Breast epithelium (tissue), 4 donors: ENCODE measurements at regions not wholly inside any gene's neighbourhood (a gene's known extent, or its start where the extent isn't known, plus 50 kb on each side); places are given as distances from the start of the nearest gene placed in this dataset.

ENCODE experiments used
- DNase-seq, 2 donors: peaks; one replicate each; pipeline ENCODE4 v3.0.0-alpha.2; 2019; ENCODE audit warnings: low spot score in 2 of 2
- H3K27ac ChIP-seq, 2 donors: fragments of 200-600 bp; sonication (generic) in 1 of 2; one replicate each; pipeline ENCODE4 v1.5.1; 2016 to 2019; ENCODE audit warnings: mild to moderate bottlenecking in 1 of 2
- H3K27me3 ChIP-seq, 2 donors: fragments of 200-600 bp; sonication (generic) in 1 of 2; one replicate each; pipeline versions ENCODE4 v1.5.1 to v1.6.0; 2017 to 2019; ENCODE audit warnings: control low read depth in 1 of 2, mild to moderate bottlenecking in 1 of 2
- H3K36me3 ChIP-seq: fragments of 200-600 bp; one replicate; pipeline ENCODE4 v1.5.1; 2019
- H3K4me1 ChIP-seq, 2 donors: fragments of 200-600 bp; sonication (generic); one replicate each; pipeline ENCODE4 v1.5.1; 2016 to 2019; ENCODE audit warnings: control low read depth in 1 of 2
- H3K4me3 ChIP-seq, 3 donors: fragments of 200-600 bp; sonication (generic); 1 replicate in 2 of 3; 2 replicates in 1 of 3; pipeline ENCODE4 v1.5.1; 2016 to 2019; ENCODE audit warnings: mild to moderate bottlenecking in 3 of 3, moderate library complexity in 2 of 3
- H3K9me3 ChIP-seq, 2 donors: fragments of 200-600 bp; sonication (generic) in 1 of 2; one replicate each; pipeline ENCODE4 v1.5.1; 2016 to 2019; ENCODE audit warnings: control low read depth in 1 of 2
- POLR2A ChIP-seq: fragments of 450-650 bp; IDR thresholded peaks from one replicate; pipeline ENCODE4 v1.6.1; 2016; ENCODE audit warnings: antibody characterized with exemption, mild to moderate bottlenecking, moderate library complexity
- POLR2AphosphoS5 ChIP-seq, 3 donors: sonication (generic); formaldehyde crosslinking; IDR thresholded peaks; one replicate each; pipeline ENCODE4 v1.6.1; 2017; ENCODE audit warnings: antibody characterized with exemption in 3 of 3
- intact Hi-C: fragments of 100-400 bp; cut with DNase I; formaldehyde crosslinking; loops from one replicate; pipeline ENCODE4 v1.15.1; 2023; ENCODE audit warnings: low total_unique reads
- TF ChIP-seq, protein P1 (sequence below), 3 donors: fragments of 450-650 bp; IDR thresholded peaks; one replicate each; pipeline ENCODE4 v1.5.1; 2016 to 2017; ENCODE audit warnings: antibody characterized with exemption in 3 of 3, mild to moderate bottlenecking in 3 of 3, moderate library complexity in 3 of 3

DNA sequence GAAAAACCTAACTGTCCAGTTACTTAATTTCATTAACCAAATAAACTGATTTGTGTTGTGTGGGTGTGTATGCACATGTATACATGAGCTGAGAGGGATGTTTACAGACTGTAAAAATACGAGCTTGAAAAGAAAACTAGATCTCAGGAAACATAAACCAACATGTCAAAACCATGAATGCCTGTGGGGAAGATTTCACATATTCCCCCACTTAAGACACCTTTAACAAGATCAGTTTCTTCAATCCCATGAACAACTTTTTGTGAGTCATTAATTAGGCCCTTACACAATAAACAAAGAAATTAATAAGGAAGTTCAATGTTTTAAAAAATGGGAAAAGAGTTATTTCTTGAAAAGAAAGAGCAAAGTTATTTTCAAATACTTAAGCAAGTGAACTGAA is 170.8 kb downstream of the ZNF674 start:
- no peak for DNase-seq
- H3K27ac ChIP-seq = no peak overlapping the region
- no peak for TF ChIP-seq POLR2A
- no peaks in the 10 kb centered on the region for H3K9me3 ChIP-seq
- no peaks in the 10 kb centered on the region for H3K4me1 ChIP-seq
- no peak overlapping the region for H3K4me3 ChIP-seq
- H3K36me3 ChIP-seq = no peaks in the 10 kb centered on the region
- intact Hi-C loops = loop anchor here (2.0 kb wide), 1 partner anchor 38 kb away; no protein-coding TSS in a partner anchor
- H3K27me3 ChIP-seq = peaks cover 0 to 17% of the 10 kb centered on the region in 2 donors

DNA sequence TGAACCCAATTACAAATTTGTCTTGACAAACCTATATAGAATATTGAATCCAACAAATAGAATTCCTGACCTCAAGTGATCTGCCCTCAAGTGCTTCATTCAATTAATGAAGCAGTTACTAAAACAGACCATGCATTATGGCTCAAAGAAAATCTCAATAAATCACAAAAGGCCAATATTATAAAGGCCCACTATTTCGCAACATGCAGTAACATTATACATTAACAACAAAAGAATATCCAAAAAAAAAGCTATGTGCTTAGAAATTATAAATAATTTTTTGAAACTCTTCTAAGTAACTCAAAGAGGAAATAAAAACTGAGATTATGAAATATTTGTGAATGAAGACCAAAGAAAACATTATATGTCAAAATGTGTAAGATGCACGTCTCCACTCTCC is 177.7 kb downstream of the ZNF674 start:
- intact Hi-C loops = no loop called here

DNA sequence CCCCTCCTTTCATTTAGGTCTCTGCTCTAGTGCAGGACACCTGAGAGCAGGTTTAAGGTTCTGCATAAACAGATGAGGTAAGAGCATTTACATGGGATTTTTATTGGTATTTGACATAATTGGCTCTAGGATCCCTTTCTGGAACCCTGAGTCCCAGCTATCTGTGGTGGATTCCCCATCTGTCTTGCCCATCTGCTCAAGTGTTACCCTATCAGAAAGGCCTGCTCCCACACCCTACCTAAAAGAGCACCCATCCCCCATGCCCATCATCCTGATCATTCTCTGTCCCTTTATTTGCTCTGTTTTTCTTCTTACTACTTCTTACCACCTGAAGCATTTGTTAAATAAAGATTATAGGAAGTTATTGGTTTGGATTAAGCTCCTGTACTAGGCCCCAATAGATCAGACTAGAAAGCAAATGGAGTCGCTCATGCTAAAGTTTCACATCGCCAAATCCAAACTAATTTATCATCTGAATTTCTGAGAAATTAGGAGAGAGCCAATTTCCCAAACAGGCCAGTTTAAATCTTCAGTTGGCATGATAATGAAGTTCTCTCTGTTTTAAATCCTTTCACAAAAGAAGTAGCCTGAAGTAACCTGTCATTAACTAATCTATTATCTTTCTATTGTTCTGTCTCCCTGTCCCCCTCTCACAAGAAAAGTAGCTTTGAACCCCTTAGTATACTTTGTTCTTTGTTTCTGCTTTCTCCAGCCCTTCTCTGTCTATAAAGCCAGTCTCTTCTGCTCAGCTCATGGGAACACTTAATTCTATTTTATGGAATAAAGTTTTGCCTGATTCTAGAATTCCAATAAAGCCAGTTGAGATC is 178.6 kb downstream of the ZNF674 start:
- intact Hi-C loops = no loop called here
- Histone ChIP-seq H3K27ac (no peak overlapping the region), H3K36me3 (no peaks in the 10 kb centered on the region), H3K27me3 (peaks cover 0 to 7% of the 10 kb centered on the region in 2 donors), H3K9me3 (no peaks in the 10 kb centered on the region), H3K4me1 (no peaks in the 10 kb centered on the region), H3K4me3 (no peak overlapping the region)
- no peak for DNase-seq
- TF ChIP-seq, protein P1, sequence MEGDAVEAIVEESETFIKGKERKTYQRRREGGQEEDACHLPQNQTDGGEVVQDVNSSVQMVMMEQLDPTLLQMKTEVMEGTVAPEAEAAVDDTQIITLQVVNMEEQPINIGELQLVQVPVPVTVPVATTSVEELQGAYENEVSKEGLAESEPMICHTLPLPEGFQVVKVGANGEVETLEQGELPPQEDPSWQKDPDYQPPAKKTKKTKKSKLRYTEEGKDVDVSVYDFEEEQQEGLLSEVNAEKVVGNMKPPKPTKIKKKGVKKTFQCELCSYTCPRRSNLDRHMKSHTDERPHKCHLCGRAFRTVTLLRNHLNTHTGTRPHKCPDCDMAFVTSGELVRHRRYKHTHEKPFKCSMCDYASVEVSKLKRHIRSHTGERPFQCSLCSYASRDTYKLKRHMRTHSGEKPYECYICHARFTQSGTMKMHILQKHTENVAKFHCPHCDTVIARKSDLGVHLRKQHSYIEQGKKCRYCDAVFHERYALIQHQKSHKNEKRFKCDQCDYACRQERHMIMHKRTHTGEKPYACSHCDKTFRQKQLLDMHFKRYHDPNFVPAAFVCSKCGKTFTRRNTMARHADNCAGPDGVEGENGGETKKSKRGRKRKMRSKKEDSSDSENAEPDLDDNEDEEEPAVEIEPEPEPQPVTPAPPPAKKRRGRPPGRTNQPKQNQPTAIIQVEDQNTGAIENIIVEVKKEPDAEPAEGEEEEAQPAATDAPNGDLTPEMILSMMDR (IDR thresholded peaks at IDR 0.05) = no peak
- TF ChIP-seq POLR2AphosphoS5 (IDR thresholded peaks at IDR 0.05) = no peak

More for the DNA sequence above, 177.7 kb downstream of the ZNF674 start:
- H3K4me3 ChIP-seq = no peak overlapping the region
- peaks cover 0 to 6% of the 10 kb centered on the region in 2 donors for H3K27me3 ChIP-seq
- DNase-seq = no peak
- TF ChIP-seq, protein P1 (IDR thresholded peaks at IDR 0.05) = no peak
- TF ChIP-seq POLR2A = no peak
- no peak for TF ChIP-seq POLR2AphosphoS5 (IDR thresholded peaks at IDR 0.05)
- no peak overlapping the region for H3K27ac ChIP-seq
- no peaks in the 10 kb centered on the region for H3K9me3 ChIP-seq
- no peaks in the 10 kb centered on the region for H3K4me1 ChIP-seq
- no peaks in the 10 kb centered on the region for H3K36me3 ChIP-seq

DNA sequence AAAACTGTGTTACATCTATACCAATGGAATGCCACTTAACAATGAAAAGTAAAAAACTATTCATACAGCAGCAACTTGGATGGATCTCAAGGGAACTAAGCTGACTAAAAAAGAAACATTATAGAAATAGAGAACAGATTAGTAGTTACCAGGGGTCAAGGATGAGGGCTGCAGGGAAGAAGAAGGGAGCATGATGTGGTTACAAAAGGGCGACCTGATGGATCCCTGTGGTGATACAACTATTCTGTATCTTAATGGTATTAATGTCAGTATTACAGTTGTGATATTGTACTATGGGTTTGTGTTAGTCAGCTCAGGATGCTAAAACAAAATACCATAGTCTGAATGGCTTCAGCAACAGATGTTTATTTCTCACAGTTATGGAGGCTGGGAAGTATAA is 190.7 kb downstream of the ZNF674 start:
- DNase-seq = no peak
- H3K4me3 ChIP-seq = no peak overlapping the region

DNA sequence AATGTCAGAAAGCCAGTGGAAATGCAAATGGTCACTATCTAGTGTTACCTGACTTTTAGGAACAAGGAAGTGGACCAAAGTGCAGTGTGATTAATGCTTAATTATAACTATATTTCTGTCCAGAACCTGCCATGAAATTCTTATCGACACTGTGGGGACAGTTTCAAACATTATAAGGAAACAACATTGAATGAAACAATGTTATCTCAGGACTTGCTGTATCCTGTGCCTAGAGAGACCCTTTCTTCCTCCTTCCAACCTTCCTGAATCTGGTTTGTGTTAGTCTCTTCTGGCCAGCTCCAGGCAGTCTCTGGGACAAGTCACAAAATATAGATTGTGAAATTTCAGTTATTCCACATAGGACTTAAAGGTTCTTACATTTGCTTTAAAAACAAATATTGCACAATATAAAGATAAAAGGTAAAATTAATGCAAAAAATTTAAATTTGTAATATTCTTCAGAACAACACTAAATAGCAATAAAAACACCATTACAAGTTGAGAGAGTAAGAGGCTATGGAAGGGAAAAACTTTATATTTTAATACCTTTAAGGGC is 203.4 kb downstream of the ZNF674 start:
- Histone ChIP-seq H3K27ac (no peak overlapping the region), H3K36me3 (no peaks in the 10 kb centered on the region), H3K4me3 (no peak overlapping the region), H3K27me3 (peaks cover 0 to 16% of the 10 kb centered on the region in 2 donors), H3K4me1 (no peaks in the 10 kb centered on the region), H3K9me3 (no peaks in the 10 kb centered on the region)
- intact Hi-C loops = no loop called here
- DNase-seq = no peak
- TF ChIP-seq, protein P1 (IDR thresholded peaks at IDR 0.05) = no peak
- TF ChIP-seq POLR2A = no peak
- TF ChIP-seq POLR2AphosphoS5 (IDR thresholded peaks at IDR 0.05) = no peak

More for the DNA sequence above, 190.7 kb downstream of the ZNF674 start:
- no peaks in the 10 kb centered on the region for H3K4me1 ChIP-seq
- no peak overlapping the region for H3K27ac ChIP-seq
- H3K36me3 ChIP-seq = no peaks in the 10 kb centered on the region
- TF ChIP-seq, protein P1 (IDR thresholded peaks at IDR 0.05) = no peak
- no peak for TF ChIP-seq POLR2AphosphoS5 (IDR thresholded peaks at IDR 0.05)
- no peak for TF ChIP-seq POLR2A
- peaks cover 9 to 25% of the 10 kb centered on the region in 2 donors for H3K9me3 ChIP-seq
- H3K27me3 ChIP-seq = no peaks in the 10 kb centered on the region
- intact Hi-C loops = no loop called here
